Kidney (tissue), 13 donors: ENCODE measurements at regions not wholly inside any gene's neighbourhood (a gene's known extent, or its start where the extent isn't known, plus 50 kb on each side); places are given as distances from the start of the nearest gene placed in this dataset.

Experiments
- DNase-seq, 5 donors: peaks; one replicate each; pipeline ENCODE4 v3.0.0-alpha.2; 2013 to 2020
- FAIRE-seq: peaks from 2 replicates; lab custom pipeline; 2012; peaks lifted over from hg19 to GRCh38; lab: Jason Lieb, UNC
- H3K27ac ChIP-seq, 2 donors: one replicate each; pipeline ENCODE4 v1.7.0; 2013; ENCODE audit warnings: low read depth in 2 of 2, low read length in 2 of 2, inconsistent platforms in 1 of 2
- H3K27me3 ChIP-seq: one replicate; pipeline ENCODE4 v1.7.1; 2013; ENCODE audit warnings: low read length, inconsistent platforms; ENCODE audit not compliant: control insufficient read depth, insufficient read depth
- H3K36me3 ChIP-seq, 3 donors: one replicate each; pipeline versions ENCODE4 v1.7.0 to v1.7.1; 2013; ENCODE audit warnings: low read length in 3 of 3, control low read depth in 1 of 3, inconsistent platforms in 1 of 3; ENCODE audit not compliant: insufficient read depth in 3 of 3, control insufficient read depth in 2 of 3
- H3K4me1 ChIP-seq, 3 donors: one replicate each; pipeline versions ENCODE4 v1.7.0 to v1.7.1; 2013; ENCODE audit warnings: low read length in 3 of 3, inconsistent platforms in 1 of 3, low read depth in 1 of 3; ENCODE audit not compliant: control insufficient read depth in 2 of 3, insufficient read depth in 2 of 3
- H3K4me3 ChIP-seq, 3 donors: one replicate each; pipeline versions ENCODE4 v1.7.0 to v1.8.1; 2013; ENCODE audit warnings: low read length in 3 of 3, control low read depth in 1 of 3, inconsistent platforms in 1 of 3
- H3K9ac ChIP-seq, 3 donors: one replicate each; pipeline versions ENCODE4 v1.7.0 to v1.7.1; 2013; ENCODE audit warnings: low read length in 3 of 3, control low read depth in 1 of 3, inconsistent platforms in 1 of 3
- H3K9me3 ChIP-seq, 3 donors: one replicate each; pipeline versions ENCODE4 v1.7.0 to v1.7.1; 2013; ENCODE audit warnings: low read length in 3 of 3, control low read depth in 1 of 3, inconsistent platforms in 1 of 3; ENCODE audit not compliant: control insufficient read depth in 2 of 3, insufficient read depth in 1 of 3
- intact Hi-C: fragments of 100-400 bp; cut with DNase I; formaldehyde crosslinking; loops from one replicate; pipeline ENCODE4 v1.11.1; 2022
- TF ChIP-seq, protein P1 (sequence below): IDR thresholded peaks from 3 replicates; pipeline ENCODE4 v1.5.1; 2012; ENCODE audit warnings: mild to moderate bottlenecking, moderate library complexity, borderline replicate concordance; ENCODE audit not compliant: insufficient read depth; ENCODE audit errors: extremely low read depth
- donor health status: control.
- donor health status: control.
- donor health status: control.
- donor health status: control.
- donor health status: control.
- donor health status: DM: yes; HTN: yes; CAD: no.
- donor health status: Normal renal cell carcinoma (clear cell type).

DNA sequence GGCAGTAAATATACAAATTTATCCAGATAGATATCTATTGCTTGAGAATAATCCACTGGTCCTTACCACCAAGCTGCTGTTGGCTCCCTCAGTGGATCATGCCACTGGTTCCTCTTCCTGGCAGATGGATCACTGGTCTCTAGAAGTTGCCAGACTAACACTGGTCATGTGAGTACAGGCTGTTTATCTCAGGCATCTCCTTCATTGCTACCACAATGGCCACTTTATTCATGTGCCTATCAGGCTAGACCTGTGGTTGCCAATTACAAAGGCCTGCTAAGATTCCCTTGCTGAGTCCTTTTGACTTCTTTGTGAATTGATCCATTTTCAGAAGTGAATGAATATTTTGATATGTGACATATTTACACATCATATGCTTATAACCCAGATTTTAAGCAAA is 1659.5 kb upstream of the PCDH20 start:
- Histone ChIP-seq H3K36me3 (no peaks in the 10 kb centered on the region), H3K9me3 (no peaks in the 10 kb centered on the region), H3K27ac (no peak overlapping the region), H3K27me3 (no peaks in the 10 kb centered on the region), H3K9ac (no peak overlapping the region), H3K4me1 (no peaks in the 10 kb centered on the region), H3K4me3 (no peak overlapping the region)
- no peak for DNase-seq
- no peak for FAIRE-seq
- intact Hi-C loops = no loop called here
- TF ChIP-seq, protein P1, sequence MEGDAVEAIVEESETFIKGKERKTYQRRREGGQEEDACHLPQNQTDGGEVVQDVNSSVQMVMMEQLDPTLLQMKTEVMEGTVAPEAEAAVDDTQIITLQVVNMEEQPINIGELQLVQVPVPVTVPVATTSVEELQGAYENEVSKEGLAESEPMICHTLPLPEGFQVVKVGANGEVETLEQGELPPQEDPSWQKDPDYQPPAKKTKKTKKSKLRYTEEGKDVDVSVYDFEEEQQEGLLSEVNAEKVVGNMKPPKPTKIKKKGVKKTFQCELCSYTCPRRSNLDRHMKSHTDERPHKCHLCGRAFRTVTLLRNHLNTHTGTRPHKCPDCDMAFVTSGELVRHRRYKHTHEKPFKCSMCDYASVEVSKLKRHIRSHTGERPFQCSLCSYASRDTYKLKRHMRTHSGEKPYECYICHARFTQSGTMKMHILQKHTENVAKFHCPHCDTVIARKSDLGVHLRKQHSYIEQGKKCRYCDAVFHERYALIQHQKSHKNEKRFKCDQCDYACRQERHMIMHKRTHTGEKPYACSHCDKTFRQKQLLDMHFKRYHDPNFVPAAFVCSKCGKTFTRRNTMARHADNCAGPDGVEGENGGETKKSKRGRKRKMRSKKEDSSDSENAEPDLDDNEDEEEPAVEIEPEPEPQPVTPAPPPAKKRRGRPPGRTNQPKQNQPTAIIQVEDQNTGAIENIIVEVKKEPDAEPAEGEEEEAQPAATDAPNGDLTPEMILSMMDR = no peak

DNA sequence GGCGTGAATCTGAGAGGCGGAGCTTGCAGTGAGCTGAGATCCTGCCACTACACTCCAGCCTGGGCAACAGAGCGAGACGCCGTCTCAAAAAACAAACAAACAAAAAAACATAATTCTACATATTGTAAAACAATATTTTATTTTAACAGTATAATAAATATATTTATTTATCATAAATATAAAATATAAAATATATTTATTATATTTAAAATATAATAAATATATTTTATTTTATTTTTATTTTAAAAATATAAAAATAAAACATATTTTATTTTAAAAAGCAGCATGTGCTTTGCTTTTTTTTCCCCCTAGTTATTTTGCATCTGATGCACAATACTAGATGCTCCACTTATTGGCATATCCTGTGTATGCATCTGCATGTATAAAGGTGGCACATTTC is 1634.6 kb upstream of the PCDH20 start:
- H3K27me3 ChIP-seq = no peaks in the 10 kb centered on the region
- no peak overlapping the region for H3K4me3 ChIP-seq
- no peaks in the 10 kb centered on the region for H3K36me3 ChIP-seq
- H3K4me1 ChIP-seq = no peaks in the 10 kb centered on the region
- DNase-seq (no peak), FAIRE-seq (peak; percentile 37)
- TF ChIP-seq, protein P1 = no peak
- intact Hi-C loops = no loop called here
- H3K27ac ChIP-seq = no peak overlapping the region
- no peaks in the 10 kb centered on the region for H3K9me3 ChIP-seq
- no peak overlapping the region for H3K9ac ChIP-seq

DNA sequence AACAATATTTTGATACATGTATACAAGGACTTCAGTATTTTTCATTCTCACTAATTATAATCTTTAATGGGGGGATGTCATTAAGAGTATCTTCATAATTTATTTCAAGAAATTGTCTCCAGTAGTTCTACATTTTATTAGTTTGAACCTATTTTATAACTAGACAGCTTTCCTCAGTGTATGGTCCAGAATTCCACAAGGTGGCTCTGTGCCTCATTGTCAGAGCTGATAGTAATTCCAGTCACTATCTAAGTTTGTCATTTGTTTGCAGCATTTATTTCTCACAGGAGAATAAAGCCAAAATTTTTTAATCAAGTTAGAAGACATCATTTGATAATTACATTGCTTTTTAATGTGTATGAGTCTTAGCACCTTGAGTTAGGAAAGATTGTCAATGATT is 1633.0 kb upstream of the PCDH20 start:
- Histone ChIP-seq H3K27me3 (no peaks in the 10 kb centered on the region), H3K4me1 (no peaks in the 10 kb centered on the region), H3K36me3 (no peaks in the 10 kb centered on the region), H3K27ac (no peak overlapping the region), H3K9ac (no peak overlapping the region), H3K4me3 (no peak overlapping the region), H3K9me3 (no peaks in the 10 kb centered on the region)
- TF ChIP-seq, protein P1 = no peak
- DNase-seq (no peak), FAIRE-seq (no peak)
- intact Hi-C loops = no loop called here
